H1 (cell line): ENCODE measurements at regions not wholly inside any gene's neighbourhood (a gene's known extent, or its start where the extent isn't known, plus 50 kb on each side); places are given as distances from the start of the nearest gene placed in this dataset.

Experiments used
- CTCF ChIA-PET: fragments of 300-600 bp; sonication (Branson Sonifier 250); formaldehyde crosslinking; loops from one replicate; lab custom pipeline; 2021; ENCODE audit not compliant: partially characterized antibody; lab: Charles Lee
- POLR2A ChIA-PET: fragments of 300-600 bp; sonication (Branson Sonifier 250); formaldehyde crosslinking; loops from one replicate; lab custom pipeline; 2021; ENCODE audit warnings: inconsistent platforms; ENCODE audit not compliant: partially characterized antibody; lab: Charles Lee
- DNase-seq, 2 experiments: peaks; one replicate each; pipeline versions ENCODE4 v3.0.0 to v3.0.0-alpha.2; 2010 to 2022; ENCODE audit warnings: low spot score in 2 of 2, low read depth in 1 of 2, mixed read lengths in 1 of 2
- FAIRE-seq: peaks from 2 replicates; lab custom pipeline; 2011; peaks lifted over from hg19 to GRCh38; lab: Jason Lieb, UNC
- H2AFZ ChIP-seq: 2 replicates; pipeline ENCODE4 v1.8.1; 2012; ENCODE audit warnings: low read length, inconsistent platforms
- H2AK5ac ChIP-seq: 2 replicates; pipeline ENCODE4 v1.6.1; 2013; ENCODE audit warnings: low read depth, low read length
- H2BK120ac ChIP-seq: replicated peaks from 2 replicates; pipeline ENCODE3; 2013; ENCODE audit warnings: low read depth, low read length, inconsistent platforms
- H2BK12ac ChIP-seq: 2 replicates; pipeline ENCODE4 v1.6.1; 2013; ENCODE audit warnings: low read depth, low read length
- H2BK15ac ChIP-seq: 2 replicates; pipeline ENCODE4 v1.6.1; 2013; ENCODE audit warnings: low read length
- H2BK20ac ChIP-seq: 2 replicates; pipeline ENCODE4 v1.6.1; 2013; ENCODE audit warnings: low read length
- H2BK5ac ChIP-seq: 2 replicates; pipeline ENCODE4 v1.6.1; 2013; ENCODE audit warnings: low read depth, low read length
- H3K14ac ChIP-seq: 2 replicates; pipeline ENCODE4 v1.6.1; 2013; ENCODE audit warnings: inconsistent platforms; ENCODE audit not compliant: insufficient read length
- H3K18ac ChIP-seq: 2 replicates; pipeline ENCODE4 v1.6.1; 2013; ENCODE audit warnings: low read length; ENCODE audit errors: extremely low read depth
- H3K23ac ChIP-seq: 2 replicates; pipeline ENCODE4 v1.6.1; 2013; ENCODE audit warnings: inconsistent platforms; ENCODE audit not compliant: insufficient read length
- H3K23me2 ChIP-seq: 2 replicates; pipeline ENCODE4 v1.6.1; 2013; ENCODE audit warnings: low read depth, low read length
- H3K27ac ChIP-seq: 2 replicates; pipeline ENCODE4 v1.6.1; 2011; ENCODE audit warnings: low read depth, low read length, inconsistent platforms
- H3K27me3 ChIP-seq, 4 experiments: replicated peaks in 1 of 4; 1 replicate in 1 of 4; 2 replicates in 3 of 4; pipeline versions ENCODE4 v1.6.1 to v1.8.1; 2011 to 2013; ENCODE audit warnings: low read length in 3 of 4, mild to moderate bottlenecking in 3 of 4, inconsistent platforms in 2 of 4, mixed read lengths in 2 of 4, moderate library complexity in 1 of 4; ENCODE audit not compliant: control insufficient read depth in 3 of 4, insufficient read depth in 3 of 4; ENCODE audit errors: extremely low read depth in 1 of 4
- H3K36me3 ChIP-seq, 4 experiments: 2 replicates each; pipeline versions ENCODE4 v1.6.1 to v1.8.1; 2011 to 2013; ENCODE audit warnings: mild to moderate bottlenecking in 4 of 4, low read length in 3 of 4, moderate library complexity in 2 of 4, control low read depth in 1 of 4, inconsistent platforms in 1 of 4; ENCODE audit not compliant: insufficient read depth in 4 of 4, control insufficient read depth in 2 of 4
- H3K4ac ChIP-seq: replicated peaks from 2 replicates; pipeline ENCODE3; 2013; ENCODE audit warnings: low read length, low read depth, mixed read lengths, inconsistent platforms; ENCODE audit not compliant: insufficient read length
- H3K4me1 ChIP-seq, 4 experiments: replicated peaks in 1 of 4; 1 replicate in 1 of 4; 2 replicates in 3 of 4; pipeline versions ENCODE4 v1.6.1 to v1.8.1; 2011 to 2013; ENCODE audit warnings: low read length in 3 of 4, inconsistent platforms in 2 of 4, mixed read lengths in 1 of 4; ENCODE audit not compliant: insufficient read depth in 4 of 4, control insufficient read depth in 3 of 4
- H3K4me2 ChIP-seq, 2 experiments: 2 replicates each; pipeline versions ENCODE4 v1.6.1 to v1.8.1; 2011 to 2013; ENCODE audit warnings: low read depth in 2 of 2, low read length in 2 of 2, control low read depth in 1 of 2, inconsistent platforms in 1 of 2, mild to moderate bottlenecking in 1 of 2; ENCODE audit not compliant: insufficient read depth in 1 of 2
- H3K4me3 ChIP-seq, 4 experiments: fragments of 200-600, 300-600 bp in 1 of 4; sonication (generic), shearing (Covaris generic), sonication (Bioruptor Twin) in 1 of 4; 2 replicates each; pipeline versions ENCODE4 v1.5.1 to v1.8.1; 2011 to 2016; ENCODE audit warnings: low read length in 4 of 4, low read depth in 3 of 4, control low read depth in 2 of 4, inconsistent platforms in 2 of 4, mild to moderate bottlenecking in 2 of 4, mixed read lengths in 1 of 4, moderate library complexity in 1 of 4; ENCODE audit not compliant: insufficient read depth in 2 of 4; ENCODE audit errors: extremely low read depth in 1 of 4
- H3K56ac ChIP-seq: replicated peaks from 2 replicates; pipeline ENCODE3; 2013; ENCODE audit warnings: low read depth, mild to moderate bottlenecking, mixed read lengths, low read length, inconsistent platforms; ENCODE audit not compliant: insufficient read length
- H3K79me1 ChIP-seq: 2 replicates; pipeline ENCODE4 v1.6.1; 2013; ENCODE audit warnings: low read depth, low read length, control low read depth
- H3K79me2 ChIP-seq, 2 experiments: 2 replicates each; pipeline versions ENCODE4 v1.6.1 to v1.8.1; 2012 to 2013; ENCODE audit warnings: low read length in 2 of 2, mild to moderate bottlenecking in 2 of 2, inconsistent platforms in 1 of 2; ENCODE audit not compliant: insufficient read depth in 2 of 2, control insufficient read depth in 1 of 2
- H3K9ac ChIP-seq, 4 experiments: replicated peaks in 1 of 4; 1 replicate in 1 of 4; 2 replicates in 3 of 4; pipeline versions ENCODE4 v1.6.1 to v1.8.1; 2011 to 2013; ENCODE audit warnings: low read depth in 3 of 4, low read length in 3 of 4, control low read depth in 2 of 4, mild to moderate bottlenecking in 2 of 4, moderate library complexity in 2 of 4, inconsistent platforms in 1 of 4; ENCODE audit errors: extremely low read depth in 1 of 4
- H3K9me3 ChIP-seq, 2 experiments: 2 replicates each; pipeline versions ENCODE4 v1.6.1 to v1.8.1; 2012 to 2013; ENCODE audit warnings: mild to moderate bottlenecking in 2 of 2, moderate library complexity in 2 of 2, control low read depth in 1 of 2, inconsistent platforms in 1 of 2, low read depth in 1 of 2, low read length in 1 of 2, mixed read lengths in 1 of 2; ENCODE audit not compliant: insufficient read depth in 2 of 2
- H4K20me1 ChIP-seq, 2 experiments: replicated peaks in 1 of 2; 2 replicates each; pipeline versions ENCODE3 to v1.8.1; 2011 to 2013; ENCODE audit warnings: inconsistent platforms in 2 of 2, low read length in 2 of 2, mild to moderate bottlenecking in 1 of 2; ENCODE audit not compliant: insufficient read depth in 2 of 2, control insufficient read depth in 1 of 2
- H4K5ac ChIP-seq: 2 replicates; pipeline ENCODE4 v1.6.1; 2013; ENCODE audit warnings: low read length, low read depth, mixed read lengths, inconsistent platforms; ENCODE audit not compliant: insufficient read length
- H4K8ac ChIP-seq: 2 replicates; pipeline ENCODE4 v1.8.0; 2013; ENCODE audit warnings: mild to moderate bottlenecking, moderate library complexity, low read length, inconsistent platforms; ENCODE audit not compliant: insufficient read depth; ENCODE audit errors: extremely low read depth
- H4K91ac ChIP-seq: replicated peaks from 2 replicates; pipeline ENCODE3; 2013; ENCODE audit warnings: low read length, mixed read lengths, inconsistent platforms; ENCODE audit not compliant: insufficient read length
- GTF2F1 ChIP-seq: IDR thresholded peaks from 2 replicates; pipeline ENCODE4 v1.6.1; 2012; ENCODE audit warnings: low read depth, low read length, improper control_type of control experiment, borderline replicate concordance
- RXRA ChIP-seq: IDR thresholded peaks from 2 replicates; pipeline ENCODE4 v1.6.1; 2011; ENCODE audit warnings: low read depth, mild to moderate bottlenecking, low read length, moderate library complexity; ENCODE audit not compliant: insufficient read depth
- TBP ChIP-seq: IDR thresholded peaks from 2 replicates; pipeline ENCODE4 v1.6.1; 2011; ENCODE audit warnings: low read depth, low read length, improper control_type of control experiment
- WGBS, 2 experiments: shearing (Covaris generic) in 1 of 2; methylation state at CpG; one replicate each; pipeline versions ENCODE4 v1.1.6 to v1.1.7; 2013 to 2015; ENCODE audit warnings: low lambda C conversion rate in 2 of 2, mixed read lengths in 2 of 2, inconsistent platforms in 1 of 2, low coverage in 1 of 2, missing lambda C conversion rate in 1 of 2; ENCODE audit not compliant: insufficient replicate concordance in 2 of 2, insufficient coverage in 1 of 2, insufficient read length in 1 of 2; ENCODE audit errors: extremely low coverage in 1 of 2, missing lambda C conversion rate in 1 of 2; 5-methylcytosine and 5-hydroxymethylcytosine counted together

DNA sequence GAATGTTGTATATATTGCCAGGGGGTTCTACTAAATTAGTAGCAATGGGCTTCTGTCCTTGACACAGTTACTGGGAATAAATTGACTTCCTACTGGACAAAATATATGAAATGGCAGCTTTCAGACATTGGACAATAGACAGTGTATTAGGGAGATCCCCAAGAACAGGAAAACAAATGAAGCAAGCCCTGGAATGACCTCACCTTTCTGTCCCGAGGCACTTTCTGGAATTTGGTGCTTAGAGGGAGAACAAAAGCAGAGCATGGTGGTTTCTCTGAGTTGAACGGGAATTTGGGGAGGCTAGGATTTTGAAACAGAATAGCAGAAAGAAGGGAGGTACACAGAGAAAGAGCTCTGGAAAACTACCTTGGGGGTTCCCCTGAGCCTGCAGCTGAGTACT, 187.7 kb upstream of the MAGEB2 start:
- Histone ChIP-seq H3K23ac (no peak overlapping the region), H3K4me2 (no peak overlapping the region), H4K5ac (no peak overlapping the region), H3K14ac (no peak overlapping the region), H2BK120ac (no peak overlapping the region), H3K9me3 (no peaks in the 10 kb centered on the region), H3K18ac (no peak overlapping the region), H3K23me2 (no peaks in the 10 kb centered on the region), H3K4me3 (no peak overlapping the region), H3K36me3 (no peaks in the 10 kb centered on the region), H4K20me1 (no peaks in the 10 kb centered on the region), H3K9ac (no peak overlapping the region), H2BK12ac (no peak overlapping the region), H3K56ac (no peak overlapping the region), H2BK5ac (no peak overlapping the region), H3K79me2 (no peaks in the 10 kb centered on the region), H2BK20ac (no peak overlapping the region), H2AK5ac (no peak overlapping the region), H2AFZ (no peak overlapping the region), H3K27ac (no peak overlapping the region), H4K91ac (no peak overlapping the region), H4K8ac (no peak overlapping the region), H2BK15ac (no peak overlapping the region), H3K4ac (no peak overlapping the region), H3K27me3 (no peaks in the 10 kb centered on the region), H3K79me1 (no peaks in the 10 kb centered on the region), H3K4me1 (peaks cover 0 to 2% (median 0%) of the 10 kb centered on the region in 4 experiments; a peak in 1 of 7 replicates)
- POLR2A ChIA-PET, result no interaction called here
- CTCF ChIA-PET, result no interaction called here
- WGBS, 2 experiments, result 83% methylated on average over 2 of the region's 2 CpGs; no CpG with 5 or more reads in 1 of the 2 experiments
- FAIRE-seq, result no peak
- DNase-seq, result no peak
- TF ChIP-seq TBP, result no peak
- TF ChIP-seq RXRA, result no peak
- no peak for TF ChIP-seq GTF2F1
